GM12872 (cell line): ENCODE measurements at regions not wholly inside any gene's neighbourhood (a gene's known extent, or its start where the extent isn't known, plus 50 kb on each side); places are given as distances from the start of the nearest gene placed in this dataset.

ENCODE experiments used
- TF ChIP-seq, protein P1 (sequence below): IDR thresholded peaks from 3 replicates; pipeline ENCODE4 v1.5.1; 2011; ENCODE audit warnings: low read depth, mild to moderate bottlenecking, low read length, moderate library complexity; ENCODE audit not compliant: insufficient read depth

DNA sequence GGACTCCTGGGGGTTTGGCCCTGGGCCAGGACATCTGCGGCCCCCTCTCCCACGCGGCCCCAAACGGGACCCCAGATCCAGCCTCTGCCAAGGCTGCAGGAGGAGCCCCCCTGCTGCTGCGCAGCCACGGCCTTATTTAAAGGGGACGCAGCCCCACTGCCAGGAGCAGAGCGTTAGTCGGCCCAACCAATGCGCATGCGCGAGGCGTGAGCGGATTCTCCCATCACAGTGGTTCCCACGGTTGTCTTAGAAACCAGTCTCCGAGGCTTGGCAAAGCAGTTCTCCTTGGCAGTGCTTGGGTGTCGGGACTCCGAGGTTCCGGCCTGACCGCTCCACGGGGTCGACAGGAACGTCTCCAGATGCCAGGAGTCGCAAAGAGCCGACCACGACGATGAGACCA, 288.3 kb upstream of the ZNF337 start:
- TF ChIP-seq, protein P1, sequence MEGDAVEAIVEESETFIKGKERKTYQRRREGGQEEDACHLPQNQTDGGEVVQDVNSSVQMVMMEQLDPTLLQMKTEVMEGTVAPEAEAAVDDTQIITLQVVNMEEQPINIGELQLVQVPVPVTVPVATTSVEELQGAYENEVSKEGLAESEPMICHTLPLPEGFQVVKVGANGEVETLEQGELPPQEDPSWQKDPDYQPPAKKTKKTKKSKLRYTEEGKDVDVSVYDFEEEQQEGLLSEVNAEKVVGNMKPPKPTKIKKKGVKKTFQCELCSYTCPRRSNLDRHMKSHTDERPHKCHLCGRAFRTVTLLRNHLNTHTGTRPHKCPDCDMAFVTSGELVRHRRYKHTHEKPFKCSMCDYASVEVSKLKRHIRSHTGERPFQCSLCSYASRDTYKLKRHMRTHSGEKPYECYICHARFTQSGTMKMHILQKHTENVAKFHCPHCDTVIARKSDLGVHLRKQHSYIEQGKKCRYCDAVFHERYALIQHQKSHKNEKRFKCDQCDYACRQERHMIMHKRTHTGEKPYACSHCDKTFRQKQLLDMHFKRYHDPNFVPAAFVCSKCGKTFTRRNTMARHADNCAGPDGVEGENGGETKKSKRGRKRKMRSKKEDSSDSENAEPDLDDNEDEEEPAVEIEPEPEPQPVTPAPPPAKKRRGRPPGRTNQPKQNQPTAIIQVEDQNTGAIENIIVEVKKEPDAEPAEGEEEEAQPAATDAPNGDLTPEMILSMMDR, result no peak

DNA sequence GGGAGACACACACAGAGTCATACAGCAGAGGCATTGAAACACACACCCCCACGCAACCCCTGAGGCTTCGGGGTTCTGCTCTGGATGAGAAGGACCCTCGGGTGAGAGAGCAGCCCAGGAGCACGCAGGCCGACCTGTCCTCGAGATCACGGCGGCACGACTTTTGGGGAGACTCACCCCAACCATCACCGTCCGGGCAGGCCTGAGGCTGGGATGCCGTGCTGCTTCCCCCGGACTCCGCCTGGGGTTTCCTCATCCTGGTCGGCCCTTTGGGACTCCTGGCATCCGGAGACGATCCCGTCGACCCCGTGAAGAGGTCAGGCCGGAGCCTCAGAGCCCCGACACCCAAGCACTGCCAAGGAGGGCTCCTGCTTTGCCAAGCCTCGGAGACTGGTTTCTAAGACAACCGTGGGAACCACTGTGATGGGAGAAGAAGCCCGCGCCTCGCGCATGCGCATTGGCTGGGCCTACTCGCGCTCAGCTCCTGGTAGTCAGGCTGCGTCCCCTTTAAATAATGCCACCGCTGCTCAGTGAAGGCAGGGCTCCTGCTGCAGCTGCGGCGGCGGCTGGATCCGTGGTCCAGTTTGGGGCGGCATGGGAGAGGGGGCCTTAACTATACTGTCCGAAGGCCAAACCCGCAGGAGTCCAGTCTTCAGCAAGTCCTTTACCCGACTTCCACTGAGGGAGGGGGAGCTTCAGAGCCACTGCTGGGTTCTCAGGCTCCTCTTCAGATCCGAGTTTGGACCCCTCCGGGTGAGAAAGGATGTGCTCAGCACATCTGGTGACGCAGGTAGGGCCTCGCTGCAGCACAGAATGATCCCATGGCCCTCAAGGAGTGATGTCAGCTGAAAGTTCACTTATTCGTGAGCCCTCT, 171.4 kb upstream of the ZNF337 start:
- TF ChIP-seq, protein P1, result no peak

DNA sequence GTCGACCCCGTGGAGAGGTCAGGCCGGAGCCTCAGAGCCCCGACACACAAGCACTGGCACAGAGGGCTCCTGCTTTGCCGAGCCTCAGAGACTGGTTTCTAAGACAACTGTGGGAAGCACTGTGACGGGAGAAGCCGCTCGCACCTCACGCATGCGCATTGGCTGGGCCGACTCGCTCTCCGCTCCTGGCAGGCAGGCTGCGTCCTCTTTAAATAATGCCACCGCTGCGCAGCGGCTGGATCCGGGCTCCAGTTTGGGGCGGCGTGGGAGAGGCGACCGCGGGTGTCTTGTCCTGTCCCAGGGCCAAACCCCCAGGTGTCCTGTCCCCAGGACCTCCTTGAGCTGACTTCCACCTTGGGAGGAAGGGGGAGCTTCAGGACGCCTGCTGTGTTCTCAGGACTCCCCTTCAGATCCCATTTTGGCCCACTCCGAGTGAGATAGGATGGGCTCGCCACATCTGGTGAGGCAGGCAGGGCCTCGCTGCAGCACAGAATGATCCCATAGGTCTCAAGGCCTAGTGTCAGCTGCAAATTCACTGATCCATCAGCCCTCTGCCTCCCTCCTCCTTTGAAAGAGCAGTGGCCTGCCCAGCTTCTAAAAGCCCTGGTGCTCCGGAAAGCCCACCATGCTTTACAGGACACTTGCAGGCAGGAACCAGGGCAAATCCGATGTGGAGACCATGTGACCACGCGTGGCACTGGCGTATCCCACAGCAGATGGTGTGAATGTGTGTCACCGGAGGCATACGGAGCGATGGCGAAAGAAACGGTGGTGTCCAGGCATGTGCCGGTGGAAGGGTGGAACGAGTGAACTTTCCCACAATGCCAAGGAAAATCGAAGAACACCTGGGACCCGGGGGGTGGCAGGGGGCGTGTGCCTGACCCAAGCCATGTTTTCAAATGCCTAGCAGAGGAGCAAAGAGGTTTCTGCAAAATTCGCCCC, 169.3 kb upstream of the ZNF337 start:
- TF ChIP-seq, protein P1, result no peak

DNA sequence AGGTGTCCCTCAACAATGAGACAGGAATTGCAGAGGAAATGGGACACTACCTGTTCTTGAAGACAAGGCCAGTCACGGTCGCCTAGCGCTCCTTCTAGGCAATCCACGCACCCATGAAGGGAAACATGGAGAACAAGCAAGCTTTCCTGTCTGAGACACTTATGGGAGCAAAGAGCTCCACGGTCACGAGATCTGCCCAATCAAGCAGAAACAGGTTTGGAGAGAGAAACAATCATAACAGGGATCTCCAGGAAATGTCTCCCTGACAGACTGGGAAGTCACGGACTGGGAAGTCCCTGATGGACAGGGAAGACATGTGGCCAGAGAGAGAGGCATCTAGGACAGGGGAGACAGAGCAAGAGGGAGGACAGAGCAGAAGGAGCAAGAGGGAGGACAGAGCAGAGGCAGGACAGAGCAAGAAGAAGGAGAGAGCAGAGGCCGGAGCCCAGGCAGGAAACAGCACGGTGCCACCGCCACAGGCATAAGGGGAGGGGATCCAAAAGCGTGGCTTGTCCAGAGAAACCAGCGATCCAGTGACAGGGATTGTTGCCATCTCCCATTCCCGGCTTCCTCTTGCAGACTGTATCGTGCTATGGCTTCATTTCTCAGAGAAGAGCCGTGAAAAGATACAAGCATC, 167.8 kb upstream of the ZNF337 start:
- TF ChIP-seq, protein P1, result no peak

DNA sequence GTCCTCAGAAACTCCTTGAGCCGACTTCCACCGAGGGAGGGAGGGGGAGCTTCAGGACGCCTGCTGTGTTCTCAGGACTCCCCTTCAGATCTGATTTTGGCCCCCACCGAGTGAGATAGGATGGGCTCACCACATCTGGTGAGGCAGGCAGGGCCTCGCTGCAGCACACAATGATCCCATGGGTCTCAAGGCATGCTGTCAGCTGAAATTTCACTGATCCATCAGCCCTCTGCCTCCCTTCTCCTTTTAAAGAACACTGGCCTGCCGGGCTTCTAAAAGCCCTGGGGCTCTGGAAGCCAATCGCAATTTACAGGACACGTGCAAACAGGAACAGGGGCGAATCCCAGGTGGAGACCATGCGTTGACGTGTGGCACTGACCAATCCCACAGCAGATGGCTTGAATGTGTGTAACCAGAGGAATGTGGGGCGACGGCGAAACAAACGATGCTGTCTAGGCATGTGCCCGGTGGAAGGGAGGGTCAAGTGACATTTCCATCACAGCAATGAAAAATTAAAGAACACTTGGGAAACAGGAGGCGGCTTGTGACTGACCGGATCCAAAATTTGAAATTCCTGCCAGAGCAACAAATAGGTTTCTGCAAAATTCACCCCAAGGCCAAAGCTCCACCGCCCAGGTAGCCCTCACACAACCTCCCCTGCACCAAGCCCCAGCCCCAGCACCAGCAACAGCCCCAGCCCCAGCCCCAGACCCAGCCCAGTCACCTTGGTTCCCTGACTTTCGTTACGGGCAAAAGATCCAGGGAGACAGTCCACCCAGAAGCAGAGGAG, 167.1 kb upstream of the ZNF337 start:
- TF ChIP-seq, protein P1, result 0 out of 3 replicates have a peak, but pooled peaks have one; percentile 0

DNA sequence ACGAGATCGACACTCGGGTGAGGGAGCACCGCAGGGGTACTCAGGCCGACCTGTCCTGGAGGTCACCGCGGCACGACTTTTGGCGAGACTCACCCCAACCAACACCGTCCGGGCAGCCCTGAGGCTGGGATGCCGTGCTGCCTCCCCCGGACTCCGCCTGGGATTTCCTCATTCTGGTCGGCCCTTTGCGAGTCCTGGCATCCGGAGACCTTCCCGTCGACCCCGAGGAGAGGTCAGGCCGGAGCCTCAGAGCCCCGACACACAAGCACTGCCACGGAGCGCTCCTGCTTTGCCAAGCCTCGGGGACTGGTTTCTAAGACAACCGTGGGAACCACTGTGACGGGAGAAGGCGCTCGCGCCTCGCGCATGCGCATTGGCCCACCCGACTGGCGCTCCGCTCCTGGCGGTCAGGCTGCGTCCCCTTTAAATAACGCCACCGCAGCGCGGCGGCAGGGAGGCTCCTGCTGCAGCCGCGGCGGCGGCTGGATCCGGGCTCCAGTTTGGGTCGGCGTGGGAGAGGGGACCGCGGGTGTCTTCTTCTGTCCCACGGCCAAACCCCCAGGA, 166.4 kb upstream of the ZNF337 start:
- TF ChIP-seq, protein P1, result 0 out of 3 replicates have a peak, but pooled peaks have one; percentile 9
